ENCODE measurements at regions not wholly inside any gene's neighbourhood (a gene's known extent, or its start where the extent isn't known, plus 50 kb on each side); places are given as distances from the start of the nearest gene placed in this dataset.

DNA sequence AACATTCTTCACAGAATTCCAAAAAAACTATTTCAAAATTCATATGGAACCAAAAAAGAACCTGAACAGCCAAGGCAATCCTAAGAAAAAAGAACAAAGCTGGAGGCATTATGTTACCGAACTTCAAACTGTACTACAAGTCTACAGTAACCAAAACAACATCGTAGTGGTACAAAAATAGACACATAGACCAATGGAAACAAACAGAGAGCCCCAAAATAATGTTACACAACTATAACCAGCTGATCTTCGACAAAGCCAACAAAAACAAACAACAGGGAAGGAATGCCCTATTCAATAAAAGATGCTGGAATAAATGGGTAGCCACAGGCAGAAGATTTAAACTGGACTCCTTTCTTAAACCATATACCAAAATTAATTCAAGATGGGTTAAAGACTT is 1189.6 kb downstream of the PCDH18 start:
- TF ChIP-seq, protein P1, sequence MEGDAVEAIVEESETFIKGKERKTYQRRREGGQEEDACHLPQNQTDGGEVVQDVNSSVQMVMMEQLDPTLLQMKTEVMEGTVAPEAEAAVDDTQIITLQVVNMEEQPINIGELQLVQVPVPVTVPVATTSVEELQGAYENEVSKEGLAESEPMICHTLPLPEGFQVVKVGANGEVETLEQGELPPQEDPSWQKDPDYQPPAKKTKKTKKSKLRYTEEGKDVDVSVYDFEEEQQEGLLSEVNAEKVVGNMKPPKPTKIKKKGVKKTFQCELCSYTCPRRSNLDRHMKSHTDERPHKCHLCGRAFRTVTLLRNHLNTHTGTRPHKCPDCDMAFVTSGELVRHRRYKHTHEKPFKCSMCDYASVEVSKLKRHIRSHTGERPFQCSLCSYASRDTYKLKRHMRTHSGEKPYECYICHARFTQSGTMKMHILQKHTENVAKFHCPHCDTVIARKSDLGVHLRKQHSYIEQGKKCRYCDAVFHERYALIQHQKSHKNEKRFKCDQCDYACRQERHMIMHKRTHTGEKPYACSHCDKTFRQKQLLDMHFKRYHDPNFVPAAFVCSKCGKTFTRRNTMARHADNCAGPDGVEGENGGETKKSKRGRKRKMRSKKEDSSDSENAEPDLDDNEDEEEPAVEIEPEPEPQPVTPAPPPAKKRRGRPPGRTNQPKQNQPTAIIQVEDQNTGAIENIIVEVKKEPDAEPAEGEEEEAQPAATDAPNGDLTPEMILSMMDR (IDR thresholded peaks at IDR 0.05; ENCODE audit: low read length) = no peak
- TF ChIP-seq EZH2 (IDR thresholded peaks at IDR 0.05; ENCODE audit: borderline replicate concordance, low read length) = no peak

Measured in OCI-LY1 (cell line).